HG02870 (cell line): ENCODE measurements at regions not wholly inside any gene's neighbourhood (a gene's known extent, or its start where the extent isn't known, plus 50 kb on each side); places are given as distances from the start of the nearest gene placed in this dataset.
"Not testable (repeated sequence)": the region's sequence is repeated elsewhere in the genome, so short reads cannot be mapped to it uniquely, and the experiment has no call there.

Experiments used
- ATAC-seq: cut with Tn5 transposase; IDR thresholded peaks from one replicate; pipeline ENCODE4 v1.9.1; 2021; ENCODE audit warnings: mild to moderate bottlenecking, moderate library complexity; ENCODE audit not compliant: unreplicated experiment

DNA sequence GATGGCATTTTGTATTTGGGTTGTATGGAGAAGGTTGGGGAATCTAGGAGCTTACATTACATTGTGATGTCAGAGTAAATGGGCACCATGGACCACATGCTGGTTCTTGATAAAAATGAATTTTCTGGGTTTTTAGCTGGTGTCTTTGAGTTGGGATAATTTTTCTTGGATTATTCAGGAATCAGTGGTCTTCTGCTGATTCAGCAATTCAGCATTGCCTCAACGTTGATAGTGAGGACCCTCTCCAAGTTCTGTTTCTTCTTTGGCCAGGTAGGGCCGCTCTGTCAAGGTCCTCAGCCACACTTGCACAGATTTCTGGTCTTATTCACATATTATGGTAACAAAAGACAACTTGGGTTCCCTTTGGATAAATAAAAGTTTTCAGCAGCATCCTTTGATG is 312.0 kb upstream of the TPK1 start:
- ATAC-seq = no peak

DNA sequence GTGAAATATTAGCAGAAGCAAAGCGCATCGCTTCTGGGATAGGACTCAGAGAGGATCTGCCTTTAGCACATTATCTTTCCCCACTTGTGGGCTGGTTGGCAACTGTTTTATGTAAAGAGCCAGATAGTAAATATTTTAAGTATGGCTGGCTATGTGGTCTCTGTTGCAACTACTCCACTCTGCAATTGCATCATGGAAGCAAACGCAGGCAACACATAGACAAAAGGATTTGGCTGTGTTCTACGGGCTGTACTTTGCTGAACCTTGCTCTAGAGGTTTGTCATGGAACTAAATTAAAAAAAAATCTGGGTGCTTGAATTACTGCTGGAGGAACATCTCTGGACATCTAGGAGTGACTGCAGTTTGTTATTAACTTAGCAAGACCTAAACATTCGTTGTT is 307.8 kb upstream of the TPK1 start:
- no peak for ATAC-seq

DNA sequence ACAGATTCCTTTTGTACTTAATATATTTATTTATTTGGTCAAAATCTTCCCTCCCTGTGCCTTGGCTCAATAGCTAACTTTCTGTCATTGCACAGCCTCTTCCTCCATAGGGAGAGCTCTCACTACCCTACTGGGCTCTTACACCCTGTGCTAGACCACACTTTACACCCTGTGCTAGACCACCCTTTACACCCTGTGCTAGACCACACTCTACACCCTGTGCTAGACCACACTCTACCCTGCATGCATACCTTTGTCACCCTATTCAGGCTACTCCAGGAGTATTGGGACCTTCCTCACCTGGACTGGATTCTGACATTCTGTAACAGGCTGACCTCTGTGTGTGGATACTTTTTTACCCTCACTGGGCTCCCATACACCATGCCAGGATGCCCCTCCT is 298.5 kb upstream of the TPK1 start:
- no peak for ATAC-seq

DNA sequence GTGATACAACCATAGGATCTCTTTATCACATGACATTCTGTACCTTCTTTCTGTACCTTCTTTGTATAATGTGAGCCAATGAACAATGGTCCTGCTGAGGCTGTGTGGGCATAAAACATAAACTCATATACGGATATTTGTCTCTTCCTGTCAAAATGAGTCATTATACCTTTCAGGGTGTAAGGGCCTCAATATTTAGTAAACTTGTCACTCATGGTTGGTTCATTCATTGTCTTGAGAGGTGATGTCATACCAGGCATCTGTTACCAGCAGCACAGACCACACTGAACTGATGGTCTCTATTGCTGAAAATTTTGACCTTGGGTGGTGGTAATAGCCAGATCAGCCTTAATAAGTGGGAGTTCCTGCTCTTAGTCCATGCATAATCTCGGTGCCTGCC is 287.6 kb upstream of the TPK1 start:
- no peak for ATAC-seq

DNA sequence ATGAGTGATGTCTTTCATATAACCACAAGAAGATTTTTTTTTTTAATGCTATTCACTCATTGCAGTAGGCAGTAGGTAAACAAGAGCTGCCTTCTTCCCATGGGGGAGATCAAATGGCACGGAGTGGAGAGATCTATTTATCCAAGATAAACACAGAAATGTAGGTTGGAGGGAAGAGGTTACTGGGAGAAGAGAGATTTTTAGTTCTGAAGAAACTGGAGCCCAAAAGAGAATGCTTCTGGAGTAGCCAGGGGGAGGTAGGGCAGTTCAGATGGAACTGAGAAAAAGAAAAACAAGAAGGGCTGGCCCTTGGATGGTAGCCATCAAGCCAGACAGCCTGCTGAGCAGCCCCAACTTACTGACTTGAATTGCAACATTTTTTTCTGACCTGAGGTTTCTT is 270.1 kb upstream of the TPK1 start:
- no peak for ATAC-seq

DNA sequence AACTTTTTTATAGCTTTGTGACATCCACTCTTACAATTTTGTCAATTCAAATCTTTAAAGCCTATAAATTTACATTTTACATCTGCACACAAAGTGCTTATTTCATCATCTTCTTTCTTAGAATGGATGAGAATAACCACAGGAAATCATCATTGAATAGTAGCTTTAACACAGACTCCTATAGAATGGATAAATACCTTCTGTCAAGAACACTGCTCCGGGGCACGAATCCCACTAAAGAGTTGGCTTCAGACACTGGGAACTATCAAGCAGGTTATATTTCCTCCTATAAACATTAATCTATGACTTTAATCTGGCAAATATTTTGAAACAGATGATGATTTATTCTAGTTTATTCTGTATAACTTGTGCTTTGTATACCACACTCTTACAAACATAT is 269.7 kb upstream of the TPK1 start:
- ATAC-seq = no peak

DNA sequence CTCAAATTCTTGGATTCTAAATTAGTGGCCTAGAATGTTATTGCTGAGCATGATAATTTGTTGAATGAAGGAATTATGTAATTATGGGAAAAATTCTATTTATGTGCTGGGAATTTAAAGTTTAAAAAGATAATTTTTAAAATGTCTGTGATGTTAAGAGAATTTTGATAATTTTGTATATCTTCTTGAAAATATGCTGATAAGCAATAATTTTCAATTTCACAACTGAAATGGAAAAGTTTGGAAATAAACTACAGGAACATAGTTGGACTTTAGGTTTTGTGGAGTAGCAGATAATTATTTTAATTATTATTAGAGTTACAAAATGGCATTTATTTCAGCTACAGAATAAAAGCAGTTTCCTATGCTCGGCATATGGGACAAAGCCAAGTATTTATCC is 268.5 kb upstream of the TPK1 start:
- ATAC-seq = no peak

DNA sequence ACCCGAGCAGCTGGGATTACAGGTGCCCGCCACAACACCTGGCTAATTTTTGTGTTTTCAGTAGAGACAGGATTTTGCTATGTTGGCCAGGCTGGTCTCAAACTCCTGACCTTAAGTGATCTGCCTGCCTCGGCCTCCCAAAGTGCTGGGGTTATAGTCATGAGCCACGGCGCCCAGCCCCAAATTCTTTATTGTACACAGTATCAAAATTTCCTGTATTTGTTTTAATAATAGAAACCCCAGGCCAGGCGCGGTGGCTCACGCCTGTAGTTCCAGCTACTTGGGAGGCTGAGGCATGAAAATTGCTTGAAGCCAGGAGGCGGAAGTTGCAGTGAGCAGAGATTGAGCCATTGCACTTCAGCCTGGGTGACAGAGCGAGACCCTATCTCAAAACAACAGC is 266.3 kb upstream of the TPK1 start:
- not testable (repeated sequence) for ATAC-seq

DNA sequence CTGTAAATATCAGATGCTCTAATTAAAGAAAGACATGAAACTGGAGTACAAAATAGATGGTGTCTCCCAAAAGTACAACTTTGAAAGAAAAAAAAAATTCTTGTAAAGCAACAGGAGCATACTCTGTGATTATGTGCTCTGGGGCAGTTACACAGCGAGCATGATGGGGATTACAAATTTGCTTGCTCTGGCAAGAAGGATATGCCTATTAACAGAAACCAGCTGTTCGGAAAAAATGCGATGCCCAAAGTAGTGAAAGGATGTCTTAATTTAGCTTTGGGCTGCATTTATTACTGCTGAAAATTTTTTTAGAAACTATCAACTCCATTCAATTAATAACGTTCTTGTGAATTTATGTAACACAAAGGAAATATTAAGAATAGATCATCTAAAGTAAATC is 256.9 kb upstream of the TPK1 start:
- ATAC-seq = no peak

DNA sequence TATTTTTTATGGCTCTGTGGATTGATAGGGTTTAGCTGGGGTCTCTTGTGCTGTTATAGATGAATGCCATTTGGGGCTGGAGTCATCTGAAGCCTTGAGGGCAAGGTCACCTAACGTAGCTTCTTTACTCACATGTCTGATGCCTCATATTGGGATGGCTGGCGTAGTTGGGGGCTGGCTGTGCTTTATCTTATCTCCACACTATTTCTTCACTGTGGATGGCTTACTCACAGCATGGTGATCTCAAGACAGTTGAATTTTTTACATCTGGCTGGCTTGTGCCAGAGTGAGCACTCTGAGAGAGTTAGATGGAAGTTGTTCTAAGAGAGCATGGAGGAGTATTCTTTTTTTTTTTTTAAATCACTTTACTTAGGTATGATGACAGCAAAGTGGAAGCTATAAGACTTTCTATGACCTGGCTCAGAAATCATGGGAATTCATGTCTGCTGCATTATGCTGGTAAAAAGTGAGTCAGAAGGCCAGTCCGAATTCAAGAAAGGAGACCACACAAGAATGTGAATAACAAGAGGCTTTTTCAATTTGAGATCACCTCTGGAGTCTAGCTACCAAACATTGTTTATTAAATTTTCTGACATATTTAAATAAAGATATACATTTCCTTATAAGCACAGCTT is 252.4 kb upstream of the TPK1 start:
- no peak for ATAC-seq

DNA sequence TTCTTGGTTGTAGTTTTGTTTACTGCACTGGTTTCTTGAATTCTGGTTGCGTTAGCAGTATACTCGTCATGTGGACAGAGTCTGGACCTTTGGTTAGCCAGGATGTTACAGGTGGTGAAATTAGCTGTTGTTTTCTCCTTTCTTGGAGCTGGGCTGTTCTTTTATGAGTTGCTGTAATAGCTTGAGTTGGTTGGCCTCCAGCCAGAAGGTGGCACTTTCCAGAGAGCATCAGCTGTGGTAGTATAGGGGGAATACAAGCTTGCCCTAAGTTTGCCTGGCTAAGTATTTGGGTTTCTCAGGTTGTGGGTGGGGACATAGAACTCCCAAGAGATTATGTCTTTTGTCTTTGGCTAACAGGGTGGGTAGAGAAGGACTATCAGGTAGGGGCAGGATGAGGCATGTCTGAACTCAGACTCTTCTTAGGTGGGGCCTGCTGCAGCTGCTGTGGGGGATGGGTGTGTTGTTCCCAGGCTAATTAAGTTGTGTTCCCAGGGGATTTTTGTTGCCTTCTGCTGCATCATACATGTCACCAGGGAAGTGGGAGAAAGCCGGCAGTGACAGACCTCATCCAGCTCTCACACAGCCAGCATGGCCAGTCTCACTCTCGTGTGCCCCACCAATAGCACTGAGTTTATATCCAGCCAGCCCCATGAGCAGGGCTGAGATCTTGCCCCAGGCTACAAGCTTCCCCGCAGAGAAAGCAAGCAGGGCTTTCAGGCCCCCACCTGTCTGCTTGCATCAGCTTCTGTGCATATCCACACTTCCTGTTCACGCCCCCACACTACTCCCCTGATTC is 246.7 kb upstream of the TPK1 start:
- ATAC-seq = no peak

DNA sequence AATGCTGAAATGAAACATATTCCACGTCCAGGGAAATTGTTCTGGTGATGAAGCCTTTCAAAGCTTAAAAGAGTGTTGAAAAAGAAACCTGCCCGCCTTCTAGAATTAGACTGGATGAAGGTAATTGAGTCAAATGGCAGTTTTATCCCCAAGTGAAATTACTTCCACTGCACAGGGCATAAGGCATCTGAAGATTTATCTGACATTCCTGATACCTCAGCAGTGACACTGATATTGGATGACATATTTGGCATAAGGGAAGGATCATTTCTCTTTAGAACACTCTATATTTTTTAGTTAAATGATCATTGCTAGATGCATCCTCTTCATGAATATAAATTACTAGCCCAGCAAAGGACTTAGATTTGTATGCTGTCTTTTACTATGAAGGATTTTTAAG is 229.6 kb upstream of the TPK1 start:
- ATAC-seq = no peak

DNA sequence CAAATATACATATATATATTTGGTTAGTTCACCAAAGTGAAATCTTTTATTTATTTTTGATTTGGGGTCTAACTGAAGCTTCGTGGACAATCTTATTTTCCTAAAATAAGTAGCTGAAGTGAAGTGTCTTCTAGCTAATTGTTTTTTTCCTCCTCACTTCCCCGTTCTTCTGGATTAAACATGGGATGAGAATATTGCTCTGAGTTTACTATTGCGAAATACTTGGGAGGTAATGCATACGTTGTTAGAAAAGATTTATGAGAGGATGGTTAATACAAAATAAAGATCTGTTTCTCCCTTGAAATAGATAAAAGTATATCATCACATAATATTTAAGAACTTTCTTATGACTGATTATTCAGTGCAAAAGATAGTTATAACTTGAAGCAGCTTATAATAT is 228.3 kb upstream of the TPK1 start:
- no peak for ATAC-seq

DNA sequence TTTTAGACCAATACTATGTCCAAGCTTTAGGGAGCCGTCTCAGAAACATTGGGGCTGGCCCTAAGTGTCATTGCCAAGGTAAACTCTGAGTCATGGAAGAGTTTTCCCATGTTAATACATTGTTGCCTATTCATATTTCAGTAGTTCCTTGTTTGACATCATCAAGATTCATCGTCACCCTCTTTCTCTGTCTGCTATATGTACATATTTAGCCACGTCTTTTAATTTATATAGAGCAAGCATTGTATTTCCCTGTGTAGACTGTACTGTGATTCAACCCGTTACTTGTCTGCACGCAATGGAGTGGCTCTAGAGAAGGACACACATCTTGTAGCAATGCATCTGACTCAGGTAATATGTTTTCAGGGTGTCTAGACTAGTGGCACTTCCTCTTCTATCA is 217.9 kb upstream of the TPK1 start:
- no peak for ATAC-seq

DNA sequence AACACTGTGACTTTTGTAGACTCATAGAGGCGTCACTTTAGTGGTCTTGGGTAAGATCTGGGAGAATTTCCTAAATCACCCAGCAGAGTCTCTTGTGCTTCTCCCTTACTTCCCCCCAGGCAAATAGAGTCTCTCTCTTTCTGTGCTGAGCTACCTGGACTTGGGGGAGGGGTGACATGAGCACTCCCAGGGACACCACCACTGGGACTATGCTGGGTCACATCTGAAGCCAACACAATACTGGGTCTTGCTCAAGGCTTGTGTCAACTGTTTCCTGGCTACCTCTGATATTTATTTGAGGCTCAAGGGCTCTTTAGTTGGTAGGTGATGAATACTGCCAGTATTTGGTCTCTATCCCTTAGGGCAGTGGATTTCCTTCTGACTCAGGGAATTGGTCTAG is 214.6 kb upstream of the TPK1 start:
- no peak for ATAC-seq

DNA sequence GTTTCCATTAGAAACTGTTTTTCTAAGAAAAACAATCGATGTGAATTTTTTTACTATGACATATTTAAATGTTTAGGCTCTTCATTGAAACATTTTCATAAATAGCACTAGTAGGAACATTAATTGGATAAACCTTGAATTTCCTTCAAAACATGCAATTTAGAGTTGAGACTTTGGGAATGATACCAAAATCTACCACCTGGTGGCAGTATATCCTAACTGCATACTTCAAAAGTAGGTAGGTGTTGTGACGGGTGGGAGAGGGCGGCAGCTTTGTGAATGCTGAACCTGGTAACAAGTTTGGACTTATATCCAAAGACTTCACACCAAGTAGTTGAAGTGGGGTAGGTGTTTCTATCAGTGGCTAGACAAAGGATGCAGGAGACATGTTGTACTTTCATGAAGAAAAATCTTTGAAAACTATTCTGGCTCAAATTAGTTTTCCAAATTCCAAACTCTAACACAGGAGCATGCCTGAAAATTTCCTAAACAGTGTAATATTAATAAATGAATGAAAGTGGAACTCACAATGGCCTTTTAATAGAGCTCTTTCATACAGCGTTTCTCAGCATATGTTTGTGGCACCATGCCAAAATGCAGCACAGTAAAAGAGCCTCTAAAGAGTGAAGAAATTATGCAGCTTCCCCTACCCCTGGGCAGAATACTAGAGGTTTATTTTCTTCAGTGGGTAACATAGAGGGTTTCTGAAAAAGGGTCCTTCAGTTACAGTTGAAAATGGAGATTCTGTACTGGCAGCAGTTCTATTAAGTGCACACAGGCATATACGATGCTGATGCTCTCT is 201.0 kb upstream of the TPK1 start:
- peak; percentile 94 for ATAC-seq

DNA sequence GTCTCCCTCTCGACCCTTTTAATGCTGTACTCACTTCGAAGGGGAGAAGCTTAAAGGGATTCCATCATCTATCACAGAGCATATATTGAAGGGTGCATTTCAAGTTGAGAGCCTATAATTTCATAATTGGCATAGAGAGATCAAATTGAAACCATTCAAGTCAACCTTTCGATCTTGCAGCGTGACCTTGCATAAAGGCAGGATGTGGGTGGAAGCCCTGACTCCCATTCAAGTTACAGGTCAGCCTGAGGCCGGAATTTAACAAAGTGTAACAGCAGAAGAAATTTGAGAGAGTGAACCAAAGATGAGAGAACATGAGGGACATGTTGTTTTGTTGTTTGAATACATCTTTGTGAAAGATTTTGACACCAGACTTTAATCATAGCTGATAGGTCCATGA is 195.3 kb upstream of the TPK1 start:
- no peak for ATAC-seq

DNA sequence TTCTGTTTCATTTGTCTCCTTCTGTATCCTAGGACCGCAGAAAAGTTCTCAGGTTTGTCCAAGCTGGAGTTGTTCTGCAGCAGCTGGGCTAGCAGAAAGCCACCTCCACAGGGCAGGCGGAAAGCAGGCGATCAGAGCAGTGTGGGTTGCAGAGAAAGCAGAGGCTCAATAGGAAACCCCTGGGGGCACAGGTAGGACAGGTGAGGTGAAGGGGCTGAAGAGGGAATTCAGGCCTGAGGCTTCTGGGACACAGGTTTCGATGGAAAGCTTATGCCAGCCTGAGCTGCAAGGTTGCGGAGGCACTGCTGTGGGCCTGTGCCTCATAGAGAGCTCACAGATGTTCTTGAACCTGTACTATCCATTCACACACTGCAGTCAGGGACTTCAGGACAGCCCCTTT is 194.9 kb upstream of the TPK1 start:
- ATAC-seq = no peak

DNA sequence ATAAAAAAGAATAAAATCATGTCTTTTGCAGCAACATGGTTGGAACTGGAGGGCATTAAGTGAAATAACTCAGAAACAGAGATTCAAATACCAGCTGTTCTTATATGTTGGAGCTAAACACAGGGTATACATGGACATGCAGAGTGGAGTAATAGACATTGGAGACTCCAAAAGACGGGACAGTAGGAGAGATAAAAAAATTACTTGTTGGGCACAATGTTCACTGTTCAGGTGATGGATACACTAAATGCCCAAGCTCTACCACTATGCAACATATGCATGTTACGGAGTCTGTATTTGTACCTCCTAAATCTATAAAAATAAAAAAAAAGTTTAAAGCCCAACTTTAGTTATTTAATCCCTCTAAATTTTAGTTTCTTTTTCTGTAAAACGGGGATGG is 184.6 kb upstream of the TPK1 start:
- ATAC-seq = no peak

DNA sequence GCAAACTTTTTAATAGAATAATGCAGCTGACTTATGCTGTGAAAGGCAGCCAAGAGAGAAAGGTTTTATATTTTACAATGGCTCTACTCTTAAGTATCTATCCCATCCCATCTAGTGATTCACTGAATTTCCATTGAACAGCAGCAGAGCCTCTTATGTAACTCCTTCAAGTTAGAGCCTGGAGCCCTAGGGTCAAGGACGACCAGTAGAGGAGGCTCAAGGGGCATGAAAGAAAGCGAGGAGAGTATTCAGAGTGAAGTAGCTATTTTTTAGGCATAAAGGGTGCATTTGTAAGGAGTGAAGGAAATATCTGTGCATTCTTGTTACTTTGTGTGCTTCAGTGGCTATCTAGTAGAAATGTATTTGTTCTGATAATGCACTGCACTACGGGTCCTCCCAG is 180.2 kb upstream of the TPK1 start:
- no peak for ATAC-seq

DNA sequence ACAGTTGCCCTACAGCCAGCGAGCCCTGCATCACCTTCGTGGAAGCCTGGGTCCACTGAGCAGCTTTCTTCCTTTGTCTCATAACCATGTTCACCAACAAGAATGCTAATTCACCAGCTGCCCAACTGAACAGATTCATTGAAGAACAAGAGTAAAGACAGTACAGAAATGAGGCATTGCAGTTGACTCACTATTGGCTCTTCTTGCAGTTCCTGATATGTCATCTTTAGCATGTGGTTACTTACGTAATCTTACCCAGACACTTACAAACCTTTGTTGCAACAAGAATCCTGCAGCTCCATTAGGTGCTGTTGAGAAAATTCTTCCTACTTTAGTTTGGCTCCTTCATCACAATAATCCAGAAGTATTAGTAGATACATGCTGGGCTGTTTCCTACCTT is 174.0 kb upstream of the TPK1 start:
- no peak for ATAC-seq

DNA sequence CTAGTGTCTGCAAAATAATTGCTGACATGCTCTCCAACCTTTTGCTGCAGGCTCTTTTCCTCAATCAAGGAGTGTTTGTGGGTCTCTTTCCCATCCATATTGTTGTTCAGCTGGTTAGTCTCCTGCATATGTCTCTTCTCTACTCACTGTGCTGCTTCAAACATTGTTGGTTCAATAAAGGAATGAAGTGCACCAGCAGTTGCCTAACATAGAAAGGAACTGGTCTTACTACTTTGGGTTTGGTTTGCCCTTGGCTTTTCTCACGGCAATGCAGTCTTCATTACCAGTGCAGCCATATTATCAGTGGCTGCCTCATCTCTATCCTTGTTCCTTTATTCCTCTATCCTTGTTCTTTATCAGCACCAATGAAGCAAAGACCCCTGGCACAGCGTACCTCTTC is 169.7 kb upstream of the TPK1 start:
- no peak for ATAC-seq
